Left colon (tissue), 2 donors: ENCODE measurements at regions not wholly inside any gene's neighbourhood (a gene's known extent, or its start where the extent isn't known, plus 50 kb on each side); places are given as distances from the start of the nearest gene placed in this dataset.

ENCODE experiments used
- ATAC-seq: fragments of 200-7000 bp; cut with Tn5 transposase; one replicate; pipeline ENCODE4 v1.9.1; 2020; ENCODE audit warnings: mild to moderate bottlenecking, moderate library complexity
- DNase-seq, 2 donors: peaks; one replicate each; pipeline ENCODE4 v3.0.0-alpha.2; 2020
- intact Hi-C, 2 donors: fragments of 100-400 bp; cut with DNase I in 1 of 2; cut with micrococcal nuclease in 1 of 2; formaldehyde crosslinking; loops; one replicate each; pipeline versions ENCODE4 v1.11.2 to v1.14.0; 2022; cut with DNase I, micrococcal nuclease
- donor health status: DM: no; HTN: no; CAD: no.
- donor health status: DM: yes; HTN: yes; CAD: no.

GRCh38 chr16:62190426-62190825 is 154.2 kb upstream of the CDH8 start:
- intact Hi-C loops = no loop called here
- DNase-seq = no peak
- ATAC-seq = no peak

GRCh38 chr16:62177351-62178203 is 141.3 kb upstream of the CDH8 start:
- ATAC-seq (no peak), DNase-seq (no peak)
- intact Hi-C loops = no loop called here

- intact Hi-C loops = no loop called here
Measured at GRCh38 chr16:62170642-62171041, 134.4 kb upstream of the CDH8 start.

GRCh38 chr16:62167551-62167950 is 131.3 kb upstream of the CDH8 start:
- no peak for DNase-seq
- ATAC-seq = no peak
- intact Hi-C loops = no loop called here

More at GRCh38 chr16:62170642-62171041, 134.4 kb upstream of the CDH8 start:
- ATAC-seq = no peak
- no peak for DNase-seq

- DNase-seq = no peak
- ATAC-seq = no peak
- intact Hi-C loops = no loop called here
Measured at GRCh38 chr16:62157544-62157943, 121.3 kb upstream of the CDH8 start.

GRCh38 chr16:62156971-62157370 is 120.7 kb upstream of the CDH8 start:
- intact Hi-C loops = no loop called here
- DNase-seq (no peak), ATAC-seq (no peak)

GRCh38 chr16:62149631-62150030 is 113.4 kb upstream of the CDH8 start:
- no peak for ATAC-seq
- DNase-seq = no peak
- intact Hi-C loops = no loop called here

- no peak for DNase-seq
- intact Hi-C loops = no loop called here
- ATAC-seq = no peak
Measured at GRCh38 chr16:62137996-62138395, 101.8 kb upstream of the CDH8 start.

- ATAC-seq = no peak
Measured at GRCh38 chr16:62135911-62136310, 99.7 kb upstream of the CDH8 start.

GRCh38 chr16:62135446-62135845 is 99.2 kb upstream of the CDH8 start:
- no peak for DNase-seq
- intact Hi-C loops = no loop called here
- no peak for ATAC-seq

More at GRCh38 chr16:62135911-62136310, 99.7 kb upstream of the CDH8 start:
- intact Hi-C loops = no loop called here
- no peak for DNase-seq

GRCh38 chr16:62130101-62130500 is 93.9 kb upstream of the CDH8 start:
- intact Hi-C loops = no loop called here
- no peak for ATAC-seq

GRCh38 chr16:62105244-62105643 is 69.0 kb upstream of the CDH8 start:
- DNase-seq (no peak), ATAC-seq (no peak)
- intact Hi-C loops = no loop called here

More at GRCh38 chr16:62130101-62130500, 93.9 kb upstream of the CDH8 start:
- no peak for DNase-seq

GRCh38 chr16:62102588-62102987 is 66.3 kb upstream of the CDH8 start:
- intact Hi-C loops = no loop called here
- DNase-seq = no peak
- no peak for ATAC-seq

- no peak for DNase-seq
- ATAC-seq = no peak
- intact Hi-C loops = no loop called here
Measured at GRCh38 chr16:62100651-62101050, 64.4 kb upstream of the CDH8 start.

- ATAC-seq = no peak
- DNase-seq = no peak
- intact Hi-C loops = no loop called here
Measured at GRCh38 chr16:62089715-62090114, 53.5 kb upstream of the CDH8 start.

- intact Hi-C loops = no loop called here
- ATAC-seq (no peak), DNase-seq (no peak)
Measured at GRCh38 chr16:62088731-62089410, 52.6 kb upstream of the CDH8 start.
